GM12864 (cell line): ENCODE measurements at regions not wholly inside any gene's neighbourhood (a gene's known extent, or its start where the extent isn't known, plus 50 kb on each side); places are given as distances from the start of the nearest gene placed in this dataset.

Experiments used
- DNase-seq: peaks from one replicate; pipeline ENCODE4 v3.0.0-alpha.2; 2011; ENCODE audit warnings: low read depth
- H3K4me3 ChIP-seq: 2 replicates; pipeline ENCODE4 v1.5.1; 2011; ENCODE audit warnings: mild to moderate bottlenecking, low read depth, low read length, control low read depth
- TF ChIP-seq, protein P1 (sequence below): IDR thresholded peaks from 2 replicates; pipeline ENCODE4 v1.5.1; 2011; ENCODE audit warnings: low read depth, mild to moderate bottlenecking, moderate library complexity, low read length, control low read depth, inconsistent platforms; ENCODE audit errors: missing control alignments

DNA sequence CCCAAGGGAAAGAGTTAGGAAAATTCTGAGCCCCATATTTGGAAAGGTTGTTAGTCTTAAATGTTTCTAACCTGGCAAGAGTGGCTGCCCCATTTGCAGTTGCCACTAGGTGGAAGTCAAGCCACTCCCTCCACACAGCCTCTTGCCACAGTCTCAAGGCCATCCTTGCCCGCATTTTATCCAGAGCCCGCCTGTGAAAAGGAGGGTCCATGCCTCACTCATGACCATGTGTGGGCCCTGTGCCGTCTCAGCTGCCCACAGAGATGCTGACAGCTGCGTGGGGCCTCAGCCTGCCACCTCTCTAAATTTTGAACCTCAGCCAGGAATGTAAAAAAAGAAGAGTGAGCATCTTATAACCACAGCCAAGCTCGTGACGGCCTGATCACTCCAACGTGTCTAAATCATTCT lies 201.5 kb upstream of the FAM241A start:
- DNase-seq: no peak
- H3K4me3 ChIP-seq: no peak overlapping the region
- TF ChIP-seq, protein P1, sequence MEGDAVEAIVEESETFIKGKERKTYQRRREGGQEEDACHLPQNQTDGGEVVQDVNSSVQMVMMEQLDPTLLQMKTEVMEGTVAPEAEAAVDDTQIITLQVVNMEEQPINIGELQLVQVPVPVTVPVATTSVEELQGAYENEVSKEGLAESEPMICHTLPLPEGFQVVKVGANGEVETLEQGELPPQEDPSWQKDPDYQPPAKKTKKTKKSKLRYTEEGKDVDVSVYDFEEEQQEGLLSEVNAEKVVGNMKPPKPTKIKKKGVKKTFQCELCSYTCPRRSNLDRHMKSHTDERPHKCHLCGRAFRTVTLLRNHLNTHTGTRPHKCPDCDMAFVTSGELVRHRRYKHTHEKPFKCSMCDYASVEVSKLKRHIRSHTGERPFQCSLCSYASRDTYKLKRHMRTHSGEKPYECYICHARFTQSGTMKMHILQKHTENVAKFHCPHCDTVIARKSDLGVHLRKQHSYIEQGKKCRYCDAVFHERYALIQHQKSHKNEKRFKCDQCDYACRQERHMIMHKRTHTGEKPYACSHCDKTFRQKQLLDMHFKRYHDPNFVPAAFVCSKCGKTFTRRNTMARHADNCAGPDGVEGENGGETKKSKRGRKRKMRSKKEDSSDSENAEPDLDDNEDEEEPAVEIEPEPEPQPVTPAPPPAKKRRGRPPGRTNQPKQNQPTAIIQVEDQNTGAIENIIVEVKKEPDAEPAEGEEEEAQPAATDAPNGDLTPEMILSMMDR: peak; percentile 60

DNA sequence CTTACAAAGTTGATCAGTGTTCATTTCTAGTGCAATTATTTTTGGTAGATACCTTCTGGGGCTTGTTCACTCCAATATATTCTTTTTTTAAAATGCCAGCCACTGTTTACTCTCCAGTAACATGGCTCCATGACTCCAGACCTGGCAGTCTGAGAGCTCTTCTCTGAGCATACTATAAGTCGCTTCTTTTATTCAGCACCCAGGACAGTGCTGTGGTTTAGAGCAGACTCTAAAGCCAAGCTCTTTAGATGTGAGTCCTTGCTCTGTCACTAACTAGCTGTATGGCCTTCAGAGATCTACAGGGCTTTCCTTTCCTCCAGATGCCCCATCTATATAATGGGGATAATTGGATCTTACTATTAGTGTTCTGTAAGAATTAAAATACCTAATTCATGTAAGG lies 200.2 kb upstream of the FAM241A start:
- TF ChIP-seq, protein P1: no peak

DNA sequence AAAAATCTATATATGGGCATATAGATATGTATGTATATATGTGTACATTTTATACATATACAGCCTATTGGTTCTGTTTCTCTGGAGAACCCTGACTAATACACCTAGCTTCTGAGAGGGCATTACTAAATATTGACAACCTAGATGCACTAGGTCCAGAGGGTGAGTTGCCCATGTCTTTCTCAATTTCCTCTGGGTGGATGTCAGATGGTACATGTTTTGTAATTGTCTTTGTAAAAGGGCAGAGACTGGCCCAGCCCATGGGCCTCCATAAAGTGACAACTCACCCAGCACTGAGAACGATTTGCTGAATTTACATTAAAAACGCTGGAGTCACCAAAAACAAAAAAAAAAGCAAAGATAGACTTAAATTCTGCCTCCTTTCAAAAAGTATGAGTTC lies 198.5 kb upstream of the FAM241A start:
- H3K4me3 ChIP-seq: no peak overlapping the region
- no peak for DNase-seq
- TF ChIP-seq, protein P1: no peak

More for the DNA sequence above, 200.2 kb upstream of the FAM241A start:
- no peak for DNase-seq
- no peak overlapping the region for H3K4me3 ChIP-seq

DNA sequence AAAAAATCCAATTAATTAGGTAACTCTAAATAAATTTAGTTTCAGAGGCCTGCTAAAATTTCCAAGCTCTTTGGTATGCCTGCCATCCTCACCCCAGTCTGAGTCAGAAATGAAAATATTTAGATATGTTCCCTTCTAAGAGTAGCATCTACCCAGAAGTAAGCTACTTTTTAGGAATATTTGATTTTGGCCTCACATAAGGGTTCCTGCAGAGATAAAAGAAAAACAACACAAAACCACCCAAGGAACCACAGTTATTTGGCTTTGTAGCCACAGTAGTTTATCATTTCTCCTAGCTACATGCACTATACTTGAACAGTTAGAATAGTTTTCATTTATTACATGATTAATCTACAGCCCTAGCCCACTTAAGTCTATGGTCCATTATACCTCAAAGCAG lies 192.6 kb upstream of the FAM241A start:
- TF ChIP-seq, protein P1: no peak
- H3K4me3 ChIP-seq: no peak overlapping the region
- no peak for DNase-seq

DNA sequence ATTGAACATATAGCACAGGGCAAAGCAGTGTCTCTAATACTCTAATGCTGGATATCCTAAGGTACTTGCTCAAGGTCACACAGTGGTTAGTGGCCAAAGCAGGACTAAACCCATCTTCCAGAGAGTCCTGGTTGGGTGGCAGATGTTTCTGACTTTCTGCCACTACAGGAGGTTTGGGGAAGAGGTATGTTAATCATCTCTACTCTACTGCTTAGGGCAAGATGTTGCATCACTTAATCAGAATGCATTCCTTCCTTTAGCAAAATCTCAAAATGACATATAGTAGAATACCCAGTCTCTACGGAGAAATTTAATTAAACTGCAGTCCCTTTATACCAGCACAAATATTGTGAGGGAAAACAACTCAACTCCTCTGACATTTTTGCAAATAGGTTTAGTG lies 190.7 kb upstream of the FAM241A start:
- H3K4me3 ChIP-seq: no peak overlapping the region
- no peak for DNase-seq
- TF ChIP-seq, protein P1: no peak

DNA sequence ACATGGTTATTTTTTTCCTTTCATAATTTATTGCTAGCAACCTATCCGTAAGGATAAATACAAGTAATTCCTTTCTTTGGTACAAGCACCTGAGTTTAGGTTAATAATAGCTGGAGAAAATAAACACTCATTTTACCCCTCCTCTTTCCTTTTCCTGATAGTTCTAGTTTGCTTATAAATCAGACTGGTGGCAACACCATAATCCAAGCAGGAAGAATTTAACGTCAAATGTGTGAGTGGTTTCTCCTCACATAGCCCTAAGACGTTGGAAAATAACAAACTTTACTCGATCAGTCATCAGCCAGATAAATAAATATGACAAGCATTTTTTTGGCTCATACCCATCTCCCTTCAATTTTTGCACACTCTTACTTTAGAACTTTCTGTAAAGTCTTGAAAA lies 190.3 kb upstream of the FAM241A start:
- TF ChIP-seq, protein P1: no peak
- DNase-seq: no peak

DNA sequence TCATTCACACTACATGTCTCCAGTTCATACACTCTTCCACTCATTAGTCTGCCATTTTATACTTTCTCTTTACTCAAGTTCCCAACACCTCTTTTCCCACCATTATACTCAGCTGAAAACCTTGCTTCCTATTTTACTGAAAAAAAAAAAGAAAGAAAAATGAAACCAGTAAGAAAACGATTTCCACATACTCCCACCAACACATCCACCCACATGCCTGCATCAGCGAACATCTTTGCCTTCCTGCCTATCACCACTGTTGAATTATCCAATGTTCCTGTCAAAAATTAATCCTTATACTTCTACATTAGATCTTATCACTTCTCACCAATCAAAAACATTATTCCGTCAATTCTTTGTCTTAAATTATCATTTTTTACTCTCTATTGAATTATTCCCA lies 188.1 kb upstream of the FAM241A start:
- H3K4me3 ChIP-seq: no peak overlapping the region
- no peak for DNase-seq
- TF ChIP-seq, protein P1: no peak

More for the DNA sequence above, 190.3 kb upstream of the FAM241A start:
- H3K4me3 ChIP-seq: no peak overlapping the region
